GM21737 (cell line): ENCODE measurements at regions not wholly inside any gene's neighbourhood (a gene's known extent, or its start where the extent isn't known, plus 50 kb on each side); places are given as distances from the start of the nearest gene placed in this dataset.
"Not testable (repeated sequence)": the region's sequence is repeated elsewhere in the genome, so short reads cannot be mapped to it uniquely, and the experiment has no call there.

Experiments used
- ATAC-seq: cut with Tn5 transposase; IDR thresholded peaks from one replicate; pipeline ENCODE4 v1.9.1; 2021; ENCODE audit warnings: mild to moderate bottlenecking, moderate library complexity; ENCODE audit not compliant: unreplicated experiment

DNA sequence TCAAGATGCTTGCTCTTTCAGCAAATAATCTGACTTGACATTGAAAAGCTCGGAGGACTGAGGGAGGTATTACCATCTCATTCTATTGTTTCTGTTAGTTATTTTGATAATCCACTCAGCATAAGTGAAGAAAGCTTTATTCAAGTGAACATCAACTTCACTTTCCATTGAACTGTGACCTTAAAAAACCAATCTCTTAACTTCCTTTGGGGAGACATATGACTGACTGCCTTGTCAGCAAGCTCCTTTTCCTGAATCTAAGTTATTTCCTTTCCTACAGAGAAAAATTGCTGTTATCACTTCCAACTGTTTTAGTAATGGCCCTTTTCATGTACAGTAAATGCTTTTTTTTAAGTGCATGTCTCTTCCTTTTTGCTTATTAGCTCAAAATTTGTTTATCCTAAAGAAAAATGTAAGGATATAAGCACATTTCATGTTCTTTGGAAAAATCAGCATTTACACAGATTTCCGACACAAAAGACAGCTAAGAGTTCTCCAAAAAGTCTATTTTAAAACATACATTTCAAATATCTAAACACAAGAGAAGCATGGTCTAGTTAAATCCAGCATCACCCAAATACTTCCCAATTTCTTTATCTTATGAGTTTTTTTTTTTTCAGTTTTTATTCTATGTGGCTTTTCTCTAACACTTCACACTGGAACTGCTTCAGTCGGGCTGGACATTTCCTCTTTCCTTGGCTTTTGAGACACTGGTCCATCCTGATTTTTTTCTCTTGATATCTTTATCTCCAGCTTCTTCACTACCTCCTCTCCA is 117.9 kb upstream of the DAB2 start:
- ATAC-seq = no peak

DNA sequence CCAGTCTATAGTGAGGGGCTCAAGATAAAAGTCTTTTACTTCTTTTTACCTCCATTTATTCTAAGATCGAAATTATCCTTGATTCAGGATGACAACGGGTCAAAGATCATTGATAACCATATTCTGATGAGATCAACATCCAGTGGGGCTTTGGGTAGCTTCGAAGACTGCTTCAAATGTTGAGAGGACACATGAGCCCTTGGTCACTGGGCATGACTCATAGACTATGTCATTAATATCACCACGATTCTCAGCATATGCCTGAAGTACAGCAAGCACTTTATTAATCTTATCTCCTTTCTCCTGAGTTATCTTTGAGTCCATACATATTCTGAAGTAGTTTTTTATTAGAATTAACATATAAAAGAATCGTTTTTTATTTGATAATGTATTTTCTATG is 117.1 kb upstream of the DAB2 start:
- no peak for ATAC-seq

DNA sequence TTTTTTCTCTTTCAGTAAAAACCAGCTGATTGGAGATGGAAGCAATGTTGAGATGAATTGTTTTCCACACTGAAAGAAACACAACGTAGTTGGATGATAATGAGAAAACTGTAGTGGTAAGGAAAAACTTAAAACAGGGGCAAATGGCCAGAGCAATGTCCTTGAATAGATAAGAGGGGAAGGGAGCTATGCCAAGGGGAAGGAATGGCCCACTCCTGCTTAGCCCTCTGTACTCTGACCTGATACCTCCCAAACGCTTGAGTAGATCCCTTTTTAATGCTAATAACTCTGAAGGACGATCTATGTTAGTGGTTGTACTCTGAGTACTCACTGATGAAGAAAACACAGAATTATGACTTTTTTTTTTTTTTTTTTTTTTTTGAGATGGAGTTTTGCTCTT is 114.7 kb upstream of the DAB2 start:
- no peak for ATAC-seq

DNA sequence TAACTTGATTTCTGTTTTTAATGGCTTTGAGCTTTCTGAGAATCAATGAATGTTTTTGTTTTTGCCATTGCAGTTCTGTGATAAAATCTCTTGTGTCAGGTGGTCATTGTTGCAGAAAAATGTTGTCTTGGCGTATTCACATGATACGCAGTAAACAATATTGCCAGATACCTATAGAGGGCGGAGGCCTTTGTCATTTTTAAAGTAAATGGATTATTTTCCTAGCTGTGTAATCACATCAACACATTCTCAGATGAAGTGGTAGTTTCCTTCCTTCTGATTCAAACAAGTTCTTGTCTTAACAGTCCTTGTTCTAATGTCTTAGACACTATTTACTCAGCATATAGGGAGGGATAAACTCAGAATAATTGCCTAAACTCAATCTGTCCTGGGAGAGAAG is 109.9 kb upstream of the DAB2 start:
- no peak for ATAC-seq

DNA sequence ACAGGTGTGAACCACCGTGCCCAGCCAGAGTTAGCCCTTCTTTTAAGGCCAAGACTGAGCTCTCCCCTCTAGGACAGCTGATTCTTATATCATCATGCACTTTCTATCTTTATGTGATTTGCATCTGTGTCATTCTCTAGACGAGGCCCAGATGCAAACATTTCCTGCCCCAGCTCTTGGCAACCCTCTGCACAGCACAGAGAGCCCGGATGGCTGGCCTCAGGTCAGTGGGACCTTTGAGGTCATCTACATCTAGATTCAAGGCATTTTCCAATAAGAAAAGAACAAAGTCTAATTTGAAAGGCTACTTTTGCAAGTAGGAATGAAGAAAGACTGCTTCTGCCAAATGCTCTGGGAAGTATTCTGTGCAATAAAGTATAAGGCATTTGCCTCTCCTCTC is 109.0 kb upstream of the DAB2 start:
- no peak for ATAC-seq

DNA sequence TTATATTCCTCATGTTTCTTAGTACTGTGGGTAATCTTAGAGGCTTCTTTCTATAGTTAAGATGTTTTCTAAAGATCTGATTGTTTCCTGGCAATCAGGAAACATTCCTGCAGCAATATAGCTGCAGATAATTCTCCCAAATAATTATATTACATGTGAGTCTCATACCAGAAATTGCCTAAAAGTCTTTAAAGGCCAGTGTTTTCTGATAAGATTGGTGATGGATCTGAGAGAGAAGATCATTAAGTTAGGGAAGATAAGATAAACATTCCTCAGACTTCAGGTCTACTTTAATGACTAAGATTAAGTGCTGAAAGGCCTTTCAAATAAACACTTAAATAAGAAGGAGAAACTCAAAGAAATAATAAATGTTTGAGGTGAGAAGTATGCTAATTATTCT is 107.7 kb upstream of the DAB2 start:
- no peak for ATAC-seq

DNA sequence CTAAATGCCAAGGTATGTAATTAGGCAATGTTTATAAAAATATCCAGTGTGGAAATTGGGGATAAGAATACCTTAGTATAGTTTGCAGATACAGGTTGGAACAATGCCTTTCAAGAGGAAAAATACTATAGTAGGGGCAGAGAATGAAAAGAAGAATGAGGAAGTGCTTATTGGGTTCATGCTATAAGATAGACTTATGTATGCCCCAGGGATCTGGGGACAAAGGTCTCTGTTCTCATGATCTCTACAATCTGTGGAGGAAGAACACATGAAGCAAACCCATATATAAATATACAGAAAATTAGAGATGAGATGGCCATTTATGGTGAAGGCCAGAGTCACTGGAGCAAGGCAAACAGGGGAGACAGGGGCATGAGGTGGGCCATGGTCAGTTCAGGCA is 106.5 kb upstream of the DAB2 start:
- no peak for ATAC-seq

DNA sequence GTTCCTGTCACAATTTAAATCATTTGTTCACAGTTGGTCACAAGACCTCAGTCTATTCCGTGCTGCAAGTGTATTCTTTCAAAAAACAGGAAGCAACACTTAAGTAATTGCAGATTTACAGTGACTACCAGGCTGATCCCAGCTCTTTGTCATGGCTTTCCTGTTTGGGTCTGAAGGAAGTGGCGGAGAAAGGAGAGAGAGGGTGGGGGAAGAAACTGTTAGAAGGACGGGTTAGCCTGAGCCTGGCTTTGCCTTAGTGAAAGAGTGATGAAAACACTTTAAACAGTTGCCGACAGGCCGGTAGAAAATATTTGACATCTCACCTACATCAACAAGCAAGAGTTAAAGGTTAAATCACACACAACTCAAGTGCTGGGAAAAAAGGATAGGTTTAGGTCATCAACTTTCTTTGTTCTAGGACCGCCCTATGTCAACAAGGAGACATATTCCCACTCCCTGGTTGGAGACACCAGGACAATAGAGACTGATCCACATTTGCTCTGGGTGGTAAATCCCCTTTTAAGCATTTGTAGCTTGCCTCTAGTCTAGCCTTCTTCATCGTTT is 102.2 kb upstream of the DAB2 start:
- ATAC-seq = no peak

DNA sequence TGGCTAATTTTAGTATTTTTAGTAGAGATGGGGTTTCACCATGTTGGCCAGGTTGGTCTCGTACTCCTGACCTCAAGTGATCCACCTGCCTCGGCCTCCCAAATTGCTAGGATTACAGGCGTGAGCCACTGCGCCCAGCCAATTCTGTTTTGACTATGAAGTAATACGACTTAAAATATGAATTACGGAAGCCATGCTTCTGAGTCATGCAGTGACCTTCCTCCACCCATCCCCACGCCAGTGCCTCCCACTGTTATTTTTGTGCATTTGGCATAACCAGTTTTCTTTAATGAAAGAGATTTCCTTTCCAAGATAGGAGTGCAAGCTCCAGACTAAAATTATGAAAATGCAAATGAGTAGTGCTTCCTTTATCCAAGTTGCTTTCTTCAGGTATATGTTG is 101.0 kb upstream of the DAB2 start:
- not testable (repeated sequence) for ATAC-seq

DNA sequence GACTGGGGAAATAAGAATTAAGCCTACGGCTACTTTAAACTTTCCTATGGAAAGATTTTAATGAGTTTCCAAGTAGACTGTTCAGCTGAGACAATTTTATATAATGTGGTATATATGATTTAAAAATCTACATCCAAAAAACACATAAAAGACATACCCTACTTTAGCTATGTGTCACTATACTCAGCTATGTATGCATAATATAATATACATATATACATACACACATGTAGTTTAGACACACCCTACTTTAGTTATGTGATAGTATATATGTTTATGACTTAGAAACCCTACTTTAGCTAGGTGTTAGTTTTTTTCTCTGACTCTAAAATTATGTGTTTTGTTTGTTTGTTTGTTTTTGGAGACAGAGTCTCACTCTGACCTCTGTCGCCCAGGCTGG is 100.5 kb upstream of the DAB2 start:
- no peak for ATAC-seq

DNA sequence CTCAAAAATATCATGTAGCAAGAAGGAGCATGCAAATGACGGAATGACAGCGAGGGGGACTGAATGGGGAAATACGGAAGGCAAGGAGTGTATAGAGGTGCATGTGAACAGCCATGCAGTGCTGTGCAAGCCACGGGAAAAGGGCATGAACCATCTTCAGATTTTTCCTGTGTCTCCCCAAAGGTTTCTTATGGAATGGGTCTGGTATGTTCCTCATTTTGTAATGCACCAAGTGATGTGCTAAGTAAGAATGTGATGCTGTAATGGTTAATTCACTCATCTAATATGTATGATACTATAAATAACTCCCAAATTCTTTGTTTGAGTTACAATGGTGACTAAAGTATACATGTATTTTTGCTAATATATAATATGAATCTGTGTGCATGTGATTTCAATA is 99.0 kb upstream of the DAB2 start:
- no peak for ATAC-seq

DNA sequence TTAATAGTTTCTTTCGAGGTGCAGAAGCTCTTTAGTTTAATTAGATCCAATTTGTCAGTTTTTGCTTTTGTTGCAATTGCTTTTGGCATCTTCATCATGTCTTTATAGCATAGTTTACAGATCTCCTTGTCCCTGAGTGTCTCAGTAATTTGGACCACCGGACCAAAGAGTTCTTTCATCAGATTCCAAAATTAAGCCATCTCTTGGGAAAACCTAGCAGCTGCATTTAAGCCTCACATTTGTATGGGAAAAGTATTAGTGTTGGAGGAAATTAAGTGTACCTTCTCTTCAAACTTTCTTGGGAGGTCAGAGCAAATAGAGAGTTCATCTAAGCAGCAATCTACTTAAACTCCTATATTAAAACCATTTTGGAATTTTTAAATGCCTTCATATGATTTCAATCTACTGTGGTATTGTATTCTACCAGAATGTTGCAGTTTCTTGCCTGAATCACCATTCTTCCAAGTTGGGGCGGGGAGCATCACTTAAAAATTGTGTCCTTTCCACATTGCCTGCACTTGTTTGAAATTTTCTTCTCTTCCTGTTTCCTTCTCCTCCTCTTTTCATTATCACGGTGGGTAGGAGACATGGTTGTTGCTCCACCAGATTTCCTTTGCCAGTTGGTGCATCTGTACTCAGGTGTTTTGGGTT is 97.3 kb upstream of the DAB2 start:
- no peak for ATAC-seq

DNA sequence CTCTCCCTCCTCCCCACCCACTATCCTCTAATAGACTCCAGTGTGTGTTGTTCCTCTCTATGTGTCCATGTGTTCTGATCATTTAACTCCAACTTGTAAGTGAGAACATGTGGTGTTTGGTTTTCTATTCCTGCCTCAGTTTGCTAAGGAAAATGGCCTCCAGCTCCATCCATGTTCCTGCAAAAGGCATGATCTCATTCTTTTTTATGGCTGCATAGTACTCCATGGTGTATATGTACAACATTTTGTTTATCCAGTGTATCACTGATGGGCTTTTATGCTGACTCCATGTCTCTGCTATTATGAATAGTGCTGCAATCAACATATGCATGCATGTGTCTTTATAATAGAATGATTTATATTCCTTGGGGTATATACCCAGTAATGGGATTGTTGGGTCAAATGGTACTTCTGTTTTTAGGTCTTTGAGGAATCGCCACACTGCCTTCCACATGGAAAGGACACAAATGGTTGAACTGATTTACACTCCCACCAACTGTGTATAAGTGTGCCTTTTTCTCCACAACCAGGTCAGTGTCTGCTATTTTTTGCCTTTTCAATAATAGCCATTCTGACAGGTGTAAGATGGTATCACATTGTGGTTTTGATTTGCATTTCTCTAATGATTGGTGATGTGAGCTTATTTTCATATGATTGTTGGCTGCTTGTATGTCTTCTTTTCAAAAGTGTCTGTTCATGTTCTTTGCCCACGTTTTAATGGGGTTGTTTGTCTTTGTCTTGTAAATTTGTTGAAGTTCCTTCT is 96.5 kb upstream of the DAB2 start:
- no peak for ATAC-seq

DNA sequence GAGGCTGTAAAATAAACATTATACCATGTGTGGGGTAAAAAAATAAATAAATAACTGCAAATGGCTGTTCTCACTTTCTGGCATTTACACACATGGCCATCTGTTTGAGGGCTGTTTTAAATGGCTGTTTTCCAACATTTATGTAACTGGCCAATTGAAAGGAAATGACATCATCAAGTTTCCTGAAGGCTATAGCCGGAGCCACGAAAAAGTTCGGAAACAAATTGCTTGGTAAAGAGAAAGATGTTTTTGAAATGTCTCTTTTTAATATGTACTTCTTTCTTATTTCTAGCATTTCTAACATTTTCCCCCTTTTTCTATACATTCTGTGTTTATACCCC is 95.4 kb upstream of the DAB2 start:
- no peak for ATAC-seq

DNA sequence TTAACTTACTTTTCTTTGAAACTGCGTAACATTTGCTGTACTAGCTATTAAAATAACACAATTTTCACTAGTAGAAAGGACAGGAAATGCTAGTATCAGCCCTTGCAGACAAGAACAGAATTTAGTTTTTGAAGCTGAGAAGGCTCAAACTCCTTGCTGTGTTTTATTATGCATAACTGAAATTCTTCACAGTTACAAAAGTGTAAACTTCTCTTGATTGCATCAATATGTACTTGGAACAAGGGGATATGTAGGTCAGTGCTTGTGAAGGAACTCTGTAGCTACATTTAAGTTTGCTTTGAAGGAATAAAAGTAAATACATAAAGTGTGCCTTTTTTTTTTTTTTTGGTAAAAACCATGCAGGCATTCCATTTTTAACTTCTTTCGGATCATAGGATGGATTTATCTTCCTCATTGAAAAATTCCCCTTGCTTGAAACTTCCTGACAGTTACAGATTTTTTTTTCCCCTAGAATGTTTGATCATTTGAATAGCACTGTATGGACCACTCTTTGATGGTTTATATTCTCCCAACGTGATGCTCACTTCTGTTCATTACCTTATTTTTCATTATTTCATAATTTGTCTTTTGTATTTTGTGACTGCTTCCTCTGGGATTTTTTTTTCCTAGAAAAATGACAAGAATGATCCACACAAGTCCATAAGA is 94.9 kb upstream of the DAB2 start:
- no peak for ATAC-seq

DNA sequence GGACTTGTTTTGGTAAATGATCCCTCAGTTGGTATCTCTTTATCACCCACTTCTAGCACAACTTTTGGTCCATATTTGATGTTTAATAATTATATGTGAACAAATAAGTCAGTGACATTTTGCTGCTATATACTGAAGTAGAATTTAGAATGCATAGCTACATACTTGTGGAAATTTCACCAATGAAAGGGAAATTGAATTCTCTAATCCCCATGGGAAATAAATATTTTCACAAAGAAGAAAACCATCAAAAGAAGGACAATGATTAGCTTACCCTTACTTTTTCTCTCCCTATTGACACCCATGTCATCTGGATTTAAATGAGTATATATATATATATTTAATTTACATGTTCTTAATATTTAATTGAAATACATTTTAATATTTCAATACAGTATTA is 94.3 kb upstream of the DAB2 start:
- no peak for ATAC-seq

DNA sequence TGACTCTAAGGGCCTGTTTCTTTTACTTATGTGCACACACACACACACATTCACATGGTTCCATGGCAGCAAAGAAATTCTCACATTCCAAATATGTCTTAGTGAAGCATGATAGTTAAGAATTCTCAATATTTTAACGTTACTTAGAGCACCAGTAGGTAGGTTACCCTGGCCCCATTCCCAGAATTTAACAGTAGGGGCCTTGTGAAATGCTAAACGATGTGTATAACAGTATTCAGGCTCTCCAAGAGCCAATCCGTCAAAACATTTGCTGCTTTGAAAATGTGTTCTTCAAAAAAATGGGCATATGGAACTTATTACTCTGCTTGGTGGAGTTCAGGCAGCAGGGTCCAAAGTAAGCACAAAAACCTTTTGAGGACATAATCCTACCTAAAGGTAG is 93.7 kb upstream of the DAB2 start:
- no peak for ATAC-seq

DNA sequence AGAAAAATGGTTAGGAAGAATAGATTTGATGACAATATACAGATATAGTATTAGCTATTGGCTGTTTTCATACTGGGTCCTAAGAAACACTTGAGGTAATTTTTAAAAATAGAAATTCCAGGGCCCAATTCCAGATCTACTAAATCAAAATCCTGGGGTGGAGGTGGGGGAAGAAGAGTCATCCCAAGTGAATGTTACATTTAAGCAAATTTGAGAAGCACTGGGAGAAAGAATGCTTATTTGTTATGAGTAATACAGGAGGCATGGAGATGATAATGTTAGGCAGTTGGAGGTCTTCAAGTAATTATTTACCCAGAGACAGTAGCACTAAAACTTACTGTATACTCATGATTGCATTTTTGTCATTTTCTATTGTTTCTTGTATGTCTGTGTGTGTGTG is 93.0 kb upstream of the DAB2 start:
- ATAC-seq = no peak

DNA sequence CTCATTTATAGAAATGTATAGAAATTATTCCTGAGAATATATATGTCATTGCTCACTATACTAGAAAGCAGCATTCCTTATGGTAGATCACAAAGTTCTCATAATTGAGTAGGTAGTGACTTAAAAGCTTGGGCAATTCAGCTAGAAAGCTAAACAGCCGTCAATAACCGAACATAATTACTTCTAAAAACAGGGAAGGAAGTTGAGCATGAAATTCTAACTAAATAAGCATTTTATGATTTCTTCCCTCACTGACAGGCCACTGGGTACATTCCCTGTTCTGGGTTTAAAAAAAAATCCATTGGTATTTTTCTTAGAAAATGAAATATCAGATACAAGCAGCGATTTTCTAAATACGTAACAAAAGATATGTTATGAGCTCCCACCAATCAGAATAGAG is 91.1 kb upstream of the DAB2 start:
- no peak for ATAC-seq

DNA sequence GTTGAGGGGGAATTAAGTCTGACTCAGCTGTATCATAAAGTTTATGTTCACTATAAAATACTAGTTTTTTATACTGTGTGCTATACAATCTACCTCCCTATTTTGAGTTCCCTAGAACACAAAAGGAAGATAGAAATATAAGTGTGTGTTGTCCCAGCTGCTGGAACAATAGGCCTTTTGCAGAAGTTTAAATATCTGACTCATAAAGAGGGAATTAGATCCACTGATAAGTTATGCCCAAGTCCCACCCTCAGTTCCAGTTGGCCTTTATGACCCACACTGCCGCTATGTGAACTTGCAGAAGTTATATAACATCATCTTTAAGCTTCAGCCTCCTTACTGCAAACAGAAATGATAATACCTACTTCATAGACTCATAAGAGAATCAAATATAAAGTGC is 88.5 kb upstream of the DAB2 start:
- ATAC-seq = no peak

DNA sequence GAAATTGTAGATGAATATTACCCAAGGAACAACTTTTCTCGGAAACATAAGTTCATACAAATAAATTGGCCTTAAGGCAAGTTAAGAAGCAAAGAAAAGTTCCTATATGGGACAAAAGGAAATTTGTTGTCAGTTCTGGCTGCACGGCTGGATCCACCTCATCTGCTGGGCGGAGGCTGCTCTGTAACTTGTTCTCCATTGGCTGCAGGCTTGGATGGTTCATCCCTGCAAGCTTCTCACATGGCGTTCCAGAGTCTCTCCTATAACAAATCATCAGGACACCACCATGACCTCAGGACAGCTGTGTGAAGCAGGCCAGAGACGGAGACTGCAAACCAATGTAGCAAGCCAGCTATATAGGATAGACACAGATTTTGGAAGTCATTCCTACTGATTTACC is 81.4 kb upstream of the DAB2 start:
- no peak for ATAC-seq
